NCI-H2107 treated with DMSO at 0.1 percent for 48 hours (cell line): ENCODE measurements at regions not wholly inside any gene's neighbourhood (a gene's known extent, or its start where the extent isn't known, plus 50 kb on each side); places are given as distances from the start of the nearest gene placed in this dataset.

Experiments used
- DNase-seq: peaks from one replicate; lab custom pipeline; 2025; ENCODE audit not compliant: unreplicated experiment; lab: John Stamatoyannopoulos, UW

- DNase-seq = peak; percentile 98
Observed at GRCh38 chr12:127559349-127560040, 707.5 kb upstream of the TMEM132C start.

GRCh38 chr12:127560041-127560478 is 706.9 kb upstream of the TMEM132C start:
- no peak for DNase-seq

- no peak for DNase-seq
Observed at GRCh38 chr12:127562816-127563215, 704.2 kb upstream of the TMEM132C start.

- DNase-seq = no peak
Observed at GRCh38 chr12:127565241-127565640, 701.7 kb upstream of the TMEM132C start.

GRCh38 chr12:127567531-127567930 is 699.4 kb upstream of the TMEM132C start:
- no peak for DNase-seq

- DNase-seq = no peak
Observed at GRCh38 chr12:127570387-127570786, 696.6 kb upstream of the TMEM132C start.

- no peak for DNase-seq
Observed at GRCh38 chr12:127570793-127571360, 696.1 kb upstream of the TMEM132C start.

GRCh38 chr12:127571578-127571977 is 695.4 kb upstream of the TMEM132C start:
- no peak for DNase-seq

- no peak for DNase-seq
Observed at GRCh38 chr12:127579446-127579845, 687.5 kb upstream of the TMEM132C start.

GRCh38 chr12:127582074-127582473 is 684.9 kb upstream of the TMEM132C start:
- no peak for DNase-seq

- DNase-seq = no peak
Observed at GRCh38 chr12:127583041-127583440, 683.9 kb upstream of the TMEM132C start.

- no peak for DNase-seq
Observed at GRCh38 chr12:127588249-127588648, 678.7 kb upstream of the TMEM132C start.

GRCh38 chr12:127589541-127589940 is 677.4 kb upstream of the TMEM132C start:
- DNase-seq = no peak

GRCh38 chr12:127590868-127591267 is 676.1 kb upstream of the TMEM132C start:
- peak; percentile 21 for DNase-seq

GRCh38 chr12:127592245-127592644 is 674.7 kb upstream of the TMEM132C start:
- no peak for DNase-seq

- DNase-seq = peak; percentile 60
Observed at GRCh38 chr12:127594351-127594970, 672.5 kb upstream of the TMEM132C start.

- DNase-seq = no peak
Observed at GRCh38 chr12:127595506-127595905, 671.5 kb upstream of the TMEM132C start.

- no peak for DNase-seq
Observed at GRCh38 chr12:127596891-127597290, 670.1 kb upstream of the TMEM132C start.

GRCh38 chr12:127599436-127599835 is 667.5 kb upstream of the TMEM132C start:
- DNase-seq = no peak

GRCh38 chr12:127600211-127600610 is 666.8 kb upstream of the TMEM132C start:
- DNase-seq = no peak

GRCh38 chr12:127606476-127607015 is 660.4 kb upstream of the TMEM132C start:
- DNase-seq = no peak

GRCh38 chr12:127607146-127607725 is 659.7 kb upstream of the TMEM132C start:
- DNase-seq = no peak
